SK-MEL-5 (cell line): ENCODE measurements at regions not wholly inside any gene's neighbourhood (a gene's known extent, or its start where the extent isn't known, plus 50 kb on each side); places are given as distances from the start of the nearest gene placed in this dataset.

Experiments
- DNase-seq: peaks from one replicate; pipeline ENCODE4 v3.0.0-alpha.2; 2016; ENCODE audit warnings: low read depth, low spot score
- in situ Hi-C: cut with HindIII; loops from 2 replicates; pipeline ENCODE4 v1.10.0; 2016; ENCODE audit warnings: low sequenced_read_pairs, high pct_unique_total_duplicates, low pct_unique_long_range_greater_than_20kb

DNA sequence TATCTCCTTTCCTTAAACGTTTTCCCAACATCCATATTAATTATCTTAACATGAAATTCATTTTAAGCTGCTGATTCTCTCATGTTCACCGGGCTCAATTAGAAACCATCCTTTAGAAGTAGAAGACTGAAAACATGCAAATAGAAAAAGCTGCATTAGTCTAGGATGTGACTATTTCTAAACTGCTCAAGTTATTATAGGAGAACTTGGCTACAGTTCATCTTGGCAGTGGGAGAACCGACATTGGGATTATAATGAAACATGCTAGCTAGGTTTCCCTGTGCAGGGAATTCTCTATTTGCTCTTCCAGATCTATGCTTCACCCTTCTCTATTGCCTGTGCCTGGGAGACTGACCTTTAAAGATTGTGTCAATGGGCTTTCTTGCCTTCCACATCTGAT is 151.0 kb upstream of the PPARGC1A start:
- no peak for DNase-seq

DNA sequence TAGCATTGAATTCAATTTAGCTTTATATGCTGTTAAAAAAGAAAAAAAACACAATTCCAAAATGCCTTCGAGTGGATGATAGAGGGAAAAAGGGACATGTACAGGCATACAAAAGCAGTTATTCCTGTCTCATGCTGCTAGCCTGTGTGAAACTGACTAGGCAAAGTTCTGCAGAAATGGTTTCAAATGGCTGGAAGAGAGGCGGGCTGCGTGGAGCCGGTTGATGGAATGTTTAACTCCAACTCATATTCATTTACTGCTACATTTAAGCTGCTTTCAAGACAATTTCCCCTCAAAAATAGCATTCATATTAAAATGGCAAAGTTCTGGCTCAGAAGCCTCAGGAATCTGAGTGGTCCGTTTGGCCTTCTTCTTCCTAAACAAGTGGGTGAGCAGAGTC is 143.8 kb upstream of the PPARGC1A start:
- in situ Hi-C loops: no loop called here

More for the DNA sequence above, 151.0 kb upstream of the PPARGC1A start:
- in situ Hi-C loops: no loop called here

DNA sequence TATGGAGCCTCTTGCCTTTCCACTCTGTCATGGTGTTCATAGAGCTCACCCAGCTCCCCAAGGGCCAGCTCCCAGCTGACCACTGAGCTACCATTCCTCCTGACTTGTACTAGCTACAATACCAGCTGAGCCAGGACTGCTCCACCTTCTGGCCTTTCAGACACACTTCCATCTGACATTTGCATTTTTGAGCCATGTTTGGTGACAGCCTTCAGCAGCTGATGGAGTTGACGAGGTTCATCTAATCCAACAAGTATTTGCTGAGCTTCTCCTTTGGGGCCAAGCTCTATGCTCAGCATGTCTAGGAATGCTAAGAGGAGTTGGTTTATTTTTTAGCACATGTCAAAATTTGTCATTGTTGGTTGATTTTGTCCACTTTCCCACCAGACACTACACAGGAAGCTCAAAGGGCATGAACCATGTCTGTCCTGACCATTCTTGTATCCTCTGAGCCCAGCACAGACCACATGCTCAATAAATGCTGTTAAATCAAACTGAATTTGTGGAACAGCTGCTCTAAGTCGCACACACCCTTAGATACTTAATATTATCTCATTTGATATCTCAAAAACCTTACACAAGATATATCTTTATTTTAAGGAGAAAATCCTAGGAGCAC is 142.6 kb upstream of the PPARGC1A start:
- in situ Hi-C loops: no loop called here
- peak; percentile 80 for DNase-seq

More for the DNA sequence above, 143.8 kb upstream of the PPARGC1A start:
- no peak for DNase-seq

DNA sequence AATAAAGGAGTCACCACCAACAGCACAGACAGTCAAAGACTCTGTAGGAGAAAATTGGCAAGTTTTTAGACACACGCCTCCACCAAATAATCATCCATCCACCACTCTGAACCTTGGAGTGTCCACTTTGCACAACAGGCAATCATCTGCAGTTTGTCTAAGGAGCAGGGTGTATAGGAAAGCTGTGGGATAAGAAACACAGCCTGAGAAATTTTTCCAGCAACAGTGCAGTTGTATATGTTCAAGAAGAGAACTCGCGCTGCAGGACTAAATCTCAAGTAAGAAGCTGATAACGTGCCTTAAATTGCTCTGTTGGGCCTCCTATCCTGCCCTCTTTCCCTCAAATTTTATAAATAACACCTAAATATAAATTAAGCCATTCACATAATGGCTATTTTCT is 136.7 kb upstream of the PPARGC1A start:
- in situ Hi-C loops: no loop called here
- no peak for DNase-seq

DNA sequence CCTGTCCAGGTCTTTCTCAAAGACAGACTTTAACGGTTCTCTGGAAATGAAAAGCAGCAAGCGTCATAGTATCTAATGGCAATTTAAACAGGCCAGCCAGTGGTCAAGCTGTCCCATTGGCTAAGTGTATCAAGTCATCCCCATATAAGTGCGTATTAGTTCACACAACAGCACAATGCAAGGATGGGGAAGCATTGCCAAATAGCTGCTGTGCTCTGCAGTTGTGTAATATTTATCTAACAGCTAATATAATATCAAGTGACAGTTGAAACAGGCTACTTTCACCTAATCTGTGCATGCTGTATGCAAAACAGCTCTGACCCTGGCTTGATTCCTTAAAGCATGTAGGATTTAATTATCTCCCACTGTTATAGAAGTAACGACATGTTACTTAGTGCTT is 134.8 kb upstream of the PPARGC1A start:
- DNase-seq: no peak
- in situ Hi-C loops: no loop called here

DNA sequence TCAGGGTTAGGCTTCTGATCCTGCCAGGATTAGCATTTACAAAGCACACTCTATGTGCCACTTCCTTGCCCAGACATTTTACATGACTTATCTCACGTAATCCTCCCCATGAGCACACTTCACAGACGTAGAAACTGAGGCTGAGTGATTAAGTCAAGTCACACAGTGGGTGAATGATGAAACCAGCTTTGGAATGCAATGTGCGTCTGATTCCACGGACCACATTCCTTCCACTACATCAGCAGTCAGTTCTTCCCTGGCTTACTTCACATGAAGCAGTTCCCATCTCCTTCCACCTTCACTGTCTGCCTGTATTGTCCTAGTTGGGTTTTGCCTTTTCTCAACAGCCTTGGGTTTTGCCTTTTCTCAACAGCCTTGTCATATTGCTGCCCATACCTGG is 134.3 kb upstream of the PPARGC1A start:
- DNase-seq: no peak
- in situ Hi-C loops: no loop called here

DNA sequence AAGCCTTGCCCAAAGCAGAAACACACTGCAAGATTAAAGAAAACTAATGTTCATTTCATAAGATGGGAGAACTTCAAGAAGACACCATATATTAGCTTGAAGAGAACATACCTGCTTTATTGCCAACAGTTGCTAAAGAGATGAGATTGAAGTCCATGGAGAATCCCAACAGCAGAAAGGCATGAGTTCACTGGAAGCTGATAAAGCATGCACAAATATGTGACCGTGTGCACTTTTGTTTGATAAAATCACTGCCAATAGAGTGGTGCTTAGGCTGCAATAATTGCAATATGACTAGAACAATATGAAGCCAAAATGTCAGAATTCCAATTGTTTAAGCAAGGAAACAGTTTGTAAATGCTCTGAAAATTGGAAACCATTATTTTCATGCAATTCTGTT is 125.9 kb upstream of the PPARGC1A start:
- DNase-seq: no peak
- in situ Hi-C loops: no loop called here

DNA sequence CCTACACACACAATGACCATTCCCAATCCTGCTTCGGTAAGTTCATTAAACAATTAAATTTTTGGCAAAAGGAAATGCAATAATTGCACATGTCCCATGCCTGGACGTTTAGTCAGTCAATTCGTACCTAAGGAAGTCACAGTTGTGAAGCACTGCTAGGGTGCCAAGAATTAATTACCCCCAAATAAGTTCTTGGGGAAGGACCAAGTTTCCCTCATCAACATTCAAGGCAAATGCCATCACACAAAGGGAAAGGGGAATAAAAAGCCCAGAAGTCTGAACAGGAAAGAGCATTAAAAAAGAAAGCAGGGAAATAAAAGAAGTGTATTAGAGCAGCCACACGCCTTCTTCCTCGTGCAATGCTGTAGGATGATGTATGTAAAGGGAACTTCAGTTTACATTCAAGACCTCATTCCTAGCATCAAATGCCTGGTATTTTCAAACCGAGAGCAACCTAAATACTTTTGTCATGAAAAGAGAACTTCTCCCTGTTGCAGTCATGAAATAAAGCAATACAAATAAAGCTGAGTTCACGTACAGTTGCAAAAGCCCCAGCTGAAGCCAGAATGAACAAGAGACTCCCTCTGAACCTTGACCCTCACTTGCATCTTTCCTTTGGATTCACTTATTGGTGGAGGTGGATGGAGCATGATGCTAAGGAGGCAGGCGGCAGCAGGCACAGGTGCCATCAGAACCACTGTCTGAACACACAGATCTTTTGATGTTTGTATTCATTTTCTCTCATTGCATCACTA is 124.0 kb upstream of the PPARGC1A start:
- in situ Hi-C loops: no loop called here
- no peak for DNase-seq

DNA sequence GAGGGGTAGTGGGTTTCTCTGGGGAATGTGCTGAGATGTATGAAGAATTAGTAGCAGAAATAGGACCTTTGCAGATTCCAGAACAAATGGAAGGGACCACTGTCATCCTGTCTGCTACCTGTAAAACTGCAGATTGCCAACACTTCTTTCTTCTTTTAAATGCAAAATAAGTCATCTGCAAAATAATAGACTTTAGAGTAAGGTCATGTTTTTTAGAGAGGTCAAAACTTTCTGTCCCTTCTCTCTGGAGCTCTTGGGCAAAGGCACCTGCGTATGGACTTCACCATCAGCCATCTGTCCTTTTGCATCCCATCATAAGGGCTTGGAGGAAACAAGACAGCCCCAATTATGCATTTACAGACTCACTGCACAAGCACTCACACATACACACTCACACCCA is 121.1 kb upstream of the PPARGC1A start:
- in situ Hi-C loops: no loop called here
- no peak for DNase-seq

DNA sequence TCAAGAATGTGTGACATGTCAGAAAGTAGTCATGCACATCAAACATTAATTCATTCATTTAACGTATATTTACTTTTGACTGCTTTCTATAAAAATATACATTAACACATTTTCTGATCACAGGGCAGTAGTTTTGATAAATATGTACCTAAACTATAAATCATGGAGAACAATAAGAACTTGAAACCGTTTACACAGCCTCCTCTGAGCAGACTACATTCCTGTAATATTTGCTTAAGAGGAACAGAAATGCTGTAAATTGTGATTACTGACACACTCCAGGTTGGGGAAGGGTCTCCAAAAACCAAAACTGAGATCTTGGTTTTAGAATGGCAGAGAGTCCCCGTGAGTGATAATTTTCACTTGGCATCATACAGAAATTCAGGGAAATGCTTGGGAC is 120.7 kb upstream of the PPARGC1A start:
- in situ Hi-C loops: no loop called here
- no peak for DNase-seq

DNA sequence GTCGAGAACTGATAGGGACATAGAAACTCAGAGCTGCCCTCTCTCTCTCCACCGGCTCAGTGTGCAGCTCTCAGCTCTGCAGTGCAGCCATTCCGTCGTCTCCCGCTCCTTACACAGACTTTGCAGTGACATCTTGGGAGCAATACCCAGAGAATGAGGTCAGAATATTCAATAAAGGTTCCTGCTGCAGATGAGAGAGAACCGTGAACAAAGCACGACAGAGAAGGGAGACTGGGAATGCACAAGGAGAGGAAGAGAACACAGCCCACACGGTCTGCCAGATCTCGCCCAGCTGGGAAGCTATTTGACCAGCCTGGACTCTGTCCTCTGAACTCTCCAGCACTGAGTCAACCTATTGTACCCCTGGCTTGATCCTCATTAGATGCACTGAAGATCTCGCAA is 118.0 kb upstream of the PPARGC1A start:
- in situ Hi-C loops: no loop called here
- peak; percentile 40 for DNase-seq

DNA sequence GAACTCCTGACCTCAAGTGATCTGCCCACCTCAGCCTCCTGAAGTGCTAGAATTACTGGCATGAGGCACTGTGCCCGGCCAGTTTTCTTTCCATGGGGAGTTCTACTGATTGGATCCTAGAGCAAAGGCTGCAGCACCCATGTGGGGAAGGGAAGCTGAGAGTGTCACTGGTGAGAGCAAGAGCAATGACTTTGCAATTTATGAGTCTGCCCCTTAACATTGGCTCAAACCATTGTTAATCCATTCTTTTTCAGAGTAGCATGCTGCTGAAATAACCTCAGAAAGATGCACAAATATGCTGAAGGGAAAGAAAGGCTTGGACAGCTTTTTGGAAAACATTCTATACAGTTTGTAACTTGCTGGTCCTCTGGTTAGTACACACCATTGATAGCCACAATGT is 116.4 kb upstream of the PPARGC1A start:
- in situ Hi-C loops: no loop called here
- DNase-seq: no peak

DNA sequence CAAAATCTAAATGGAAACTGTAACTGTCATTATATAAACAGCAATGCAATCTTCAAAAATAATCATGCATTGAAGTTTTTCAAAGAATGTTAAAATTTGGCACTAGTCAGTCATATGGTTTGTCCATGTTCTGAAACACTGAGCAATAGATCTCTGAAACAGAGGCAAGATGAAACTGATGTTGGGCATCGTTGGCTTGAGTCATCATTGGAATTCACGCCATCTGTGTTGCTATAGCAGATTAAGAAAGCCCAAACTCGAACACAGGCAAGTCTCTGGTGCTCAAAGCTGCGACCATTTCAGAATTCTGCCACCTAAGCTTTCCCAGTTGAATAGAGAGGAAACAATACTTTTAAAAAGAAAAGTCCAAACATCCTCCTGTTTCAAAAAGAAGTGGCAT is 114.1 kb upstream of the PPARGC1A start:
- DNase-seq: no peak
- in situ Hi-C loops: no loop called here

DNA sequence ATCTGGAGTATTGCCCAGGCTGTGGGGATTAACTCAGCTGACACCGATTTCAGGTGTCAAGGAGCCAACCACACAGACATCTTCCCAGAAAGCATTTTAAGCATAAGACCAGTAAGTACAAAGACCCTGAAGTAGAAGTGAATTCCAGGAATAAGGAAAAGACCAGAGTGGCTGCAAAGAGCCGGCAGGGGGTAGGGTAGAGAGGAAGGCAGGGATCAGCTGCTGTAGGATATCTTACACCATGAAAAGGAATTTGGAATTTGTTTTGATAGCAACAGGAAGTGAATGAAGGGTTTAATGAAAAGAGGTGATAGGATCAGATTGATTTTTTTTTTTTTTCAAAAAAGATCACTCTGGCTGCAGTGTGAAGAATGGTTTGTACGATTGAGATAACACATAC is 113.6 kb upstream of the PPARGC1A start:
- in situ Hi-C loops: no loop called here
- no peak for DNase-seq

DNA sequence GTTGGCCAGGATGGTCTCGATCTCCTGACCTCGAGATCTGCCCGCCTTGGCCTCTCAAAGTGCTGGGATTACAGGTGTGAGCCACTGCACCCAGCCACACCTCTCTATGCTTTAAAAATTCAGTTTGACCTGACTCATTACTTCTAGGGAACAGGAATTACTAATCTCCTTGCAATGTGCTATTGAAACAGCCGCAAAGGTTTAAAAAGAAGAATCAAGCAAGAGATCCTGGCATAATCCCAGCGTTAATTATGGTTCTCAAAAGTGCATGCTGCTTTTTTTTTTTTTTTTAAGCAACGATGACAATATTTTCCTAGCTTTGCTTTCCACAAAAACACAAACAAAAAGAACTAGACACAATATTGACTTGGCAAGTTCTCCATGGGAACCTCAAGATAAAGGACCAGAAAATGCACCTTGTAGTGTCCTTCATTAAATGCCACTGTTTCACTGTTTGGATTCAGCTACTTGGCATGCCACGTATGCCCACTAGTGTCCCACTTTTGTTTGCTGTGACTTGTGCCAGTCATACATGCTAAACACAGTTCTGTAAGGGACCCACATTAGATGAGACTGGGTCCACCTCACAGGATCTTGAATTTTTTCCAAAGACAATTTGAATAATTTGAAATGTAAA is 112.6 kb upstream of the PPARGC1A start:
- in situ Hi-C loops: no loop called here
- no peak for DNase-seq

DNA sequence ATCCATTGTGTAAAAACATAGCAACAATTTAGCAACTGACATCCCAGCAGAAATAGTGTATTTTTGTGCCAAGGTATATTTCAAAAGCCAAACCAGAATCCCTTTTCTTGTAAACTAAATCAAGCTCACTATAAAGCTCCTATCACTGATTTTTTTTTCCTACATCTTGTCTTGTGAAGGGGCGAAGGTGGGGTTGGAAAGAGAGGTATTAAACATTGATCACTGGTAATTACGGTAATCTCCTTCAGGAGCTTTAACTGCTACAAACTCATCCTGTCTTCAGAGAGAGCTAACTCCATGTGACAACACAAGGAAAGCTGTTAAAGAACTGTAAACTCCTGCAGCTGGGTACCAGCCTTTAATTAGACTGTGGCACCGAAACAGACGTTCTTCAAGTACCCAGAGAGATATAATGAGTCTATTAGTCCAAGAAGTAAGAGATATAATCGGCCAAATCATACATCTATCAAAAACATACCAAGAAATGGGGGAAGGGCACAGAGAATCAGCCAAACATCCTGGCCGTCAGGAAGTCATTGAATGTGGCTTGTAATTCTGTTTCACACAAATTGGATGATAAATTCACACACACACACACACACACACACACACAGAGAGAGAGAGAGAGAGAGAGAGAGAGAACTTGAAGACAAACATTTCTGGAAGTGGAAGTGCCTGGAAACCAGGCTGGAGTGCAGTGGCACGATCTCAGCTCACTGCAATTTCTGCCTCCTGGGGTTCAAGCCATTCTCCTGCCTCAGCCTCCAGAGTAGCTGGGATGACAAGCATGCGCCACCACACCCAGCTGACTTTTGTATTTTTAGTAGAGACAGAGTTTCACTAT is 111.9 kb upstream of the PPARGC1A start:
- in situ Hi-C loops: no loop called here
- no peak for DNase-seq

DNA sequence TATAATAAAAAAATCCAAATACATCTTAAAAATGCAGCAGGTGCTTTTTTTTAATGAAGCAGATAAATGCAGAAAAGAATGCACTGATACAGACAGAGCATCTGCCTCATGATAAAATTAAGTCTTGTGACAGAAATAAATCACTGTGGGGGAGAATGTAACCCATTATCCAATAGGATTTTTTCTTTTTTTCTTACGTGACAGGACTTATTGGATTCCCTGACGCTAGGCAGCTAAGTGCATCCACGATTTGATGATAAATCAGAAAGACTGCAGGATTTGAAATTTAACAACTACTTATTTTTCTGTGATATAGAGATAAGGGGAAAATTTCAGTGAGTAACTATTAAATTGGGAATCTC is 110.6 kb upstream of the PPARGC1A start:
- in situ Hi-C loops: no loop called here
- no peak for DNase-seq

DNA sequence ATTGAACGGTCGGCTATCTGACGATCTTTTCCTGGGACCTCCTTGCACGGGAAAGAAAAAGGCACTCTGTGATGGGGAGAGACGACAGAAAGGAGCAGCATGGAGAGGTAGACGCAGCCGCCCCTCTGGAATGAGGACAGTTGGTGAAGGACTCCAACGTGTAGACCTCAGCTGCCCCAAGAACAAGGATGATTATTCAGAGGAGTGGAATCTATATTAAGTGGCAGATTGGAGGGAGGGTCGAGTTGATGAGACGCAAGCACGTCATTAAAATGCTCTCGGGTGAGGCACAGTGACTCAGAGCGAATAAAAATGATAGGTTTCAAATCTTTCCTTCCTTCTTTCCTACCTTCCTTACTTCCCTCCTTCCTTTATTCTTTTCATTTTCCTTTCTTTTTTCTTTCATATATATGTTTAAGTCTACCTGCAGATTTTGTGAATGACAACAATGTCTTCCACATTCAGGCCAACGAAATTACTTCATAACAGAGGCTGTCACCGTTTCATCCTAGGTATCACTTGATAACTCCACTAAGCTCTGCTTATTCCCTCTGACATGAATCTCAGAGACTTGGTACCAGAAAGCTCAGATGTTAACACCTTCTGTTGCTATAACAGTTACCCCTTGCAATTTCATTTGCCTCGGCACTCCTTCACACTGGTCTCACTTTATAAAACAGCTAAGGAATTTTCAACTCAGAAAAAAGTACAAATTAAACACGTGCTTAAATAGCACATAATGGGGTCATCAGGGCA is 110.0 kb upstream of the PPARGC1A start:
- no peak for DNase-seq
- in situ Hi-C loops: no loop called here
